MCF 10A (cell line): ENCODE measurements at regions not wholly inside any gene's neighbourhood (a gene's known extent, or its start where the extent isn't known, plus 50 kb on each side); places are given as distances from the start of the nearest gene placed in this dataset.

Experiments
- BruUV-seq: library from RNA; stranded (reverse); fragments of 400-500 nt; replicated peaks from 2 replicates; lab custom pipeline; 2021; lab: Mats Ljungman, UMichigan
- CTCF ChIA-PET: fragments of 300-600 bp; sonication (Branson Sonifier 250); formaldehyde crosslinking; extraction: SDS; loops from one replicate; lab custom pipeline; 2021; ENCODE audit warnings: antibody characterized with exemption, inconsistent platforms; lab: Yijun Ruan, JAX
- POLR2A ChIA-PET: fragments of 300-600, 350-650 bp; sonication (Branson Sonifier 250); formaldehyde crosslinking; extraction: SDS; loops from one replicate; lab custom pipeline; 2020; ENCODE audit warnings: antibody characterized with exemption, inconsistent platforms; lab: Yijun Ruan, JAX
- DNase-seq: peaks from one replicate; pipeline ENCODE4 v3.0.0-alpha.2; 2018; ENCODE audit not compliant: unreplicated experiment
- H3K27ac Mint-ChIP-seq: one replicate; pipeline ENCODE4 v1.8.0; 2022; ENCODE audit warnings: mild to moderate bottlenecking, low read depth, mixed read lengths; ENCODE audit not compliant: unreplicated experiment
- H3K27me3 Mint-ChIP-seq: one replicate; pipeline ENCODE4 v1.8.0; 2022; ENCODE audit warnings: mixed read lengths; ENCODE audit not compliant: insufficient read depth, unreplicated experiment
- H3K36me3 Mint-ChIP-seq: one replicate; pipeline ENCODE4 v1.8.0; 2022; ENCODE audit warnings: mild to moderate bottlenecking, moderate library complexity, mixed read lengths; ENCODE audit not compliant: insufficient read depth, unreplicated experiment
- H3K4me1 Mint-ChIP-seq: one replicate; pipeline ENCODE4 v1.8.0; 2022; ENCODE audit warnings: mixed read lengths; ENCODE audit not compliant: insufficient read depth, unreplicated experiment
- H3K4me3 Mint-ChIP-seq: one replicate; pipeline ENCODE4 v1.8.0; 2022; ENCODE audit warnings: mild to moderate bottlenecking, moderate library complexity, mixed read lengths; ENCODE audit not compliant: unreplicated experiment
- H3K9me3 Mint-ChIP-seq: one replicate; pipeline ENCODE4 v1.8.0; 2022; ENCODE audit warnings: mixed read lengths; ENCODE audit not compliant: unreplicated experiment
- CTCF ChIP-seq: fragments of 200-600 bp; IDR thresholded peaks from one replicate; pipeline ENCODE4 v1.8.0; 2022; ENCODE audit warnings: antibody characterized with exemption, mild to moderate bottlenecking; ENCODE audit not compliant: unreplicated experiment
- intact Hi-C: fragments of 100-400 bp; cut with micrococcal nuclease; formaldehyde crosslinking; loops from 2 replicates; pipeline ENCODE4 v1.14.1; 2022

GRCh38 chr13:21849323-21849722 is 178.4 kb downstream of the FGF9 start:
- Mint-ChIP-seq H3K27ac (no peak overlapping the region), H3K36me3 (no peaks in the 10 kb centered on the region), H3K4me1 (no peaks in the 10 kb centered on the region), H3K27me3 (no peaks in the 10 kb centered on the region), H3K4me3 (no peak overlapping the region), H3K9me3 (no peaks in the 10 kb centered on the region)
- intact Hi-C loops: loop anchor here (1.0 to 10.0 kb wide), 2 partner anchors 429 to 905 kb away; no protein-coding TSS in a partner anchor
- no peak for DNase-seq
- BruUV-seq: no TSS peak
- POLR2A ChIA-PET: interaction anchor here (0.7 to 1.0 kb wide), 3 partner anchors 42 to 1168 kb away, joined by 3 read pairs; no protein-coding TSS in a partner anchor
- TF ChIP-seq CTCF: peak; percentile 56
- CTCF ChIA-PET: interaction anchor here (0.7 to 1.0 kb wide), 4 partner anchors 22 to 921 kb away, joined by 3 to 6 read pairs (median 3); no protein-coding TSS in a partner anchor

DNA sequence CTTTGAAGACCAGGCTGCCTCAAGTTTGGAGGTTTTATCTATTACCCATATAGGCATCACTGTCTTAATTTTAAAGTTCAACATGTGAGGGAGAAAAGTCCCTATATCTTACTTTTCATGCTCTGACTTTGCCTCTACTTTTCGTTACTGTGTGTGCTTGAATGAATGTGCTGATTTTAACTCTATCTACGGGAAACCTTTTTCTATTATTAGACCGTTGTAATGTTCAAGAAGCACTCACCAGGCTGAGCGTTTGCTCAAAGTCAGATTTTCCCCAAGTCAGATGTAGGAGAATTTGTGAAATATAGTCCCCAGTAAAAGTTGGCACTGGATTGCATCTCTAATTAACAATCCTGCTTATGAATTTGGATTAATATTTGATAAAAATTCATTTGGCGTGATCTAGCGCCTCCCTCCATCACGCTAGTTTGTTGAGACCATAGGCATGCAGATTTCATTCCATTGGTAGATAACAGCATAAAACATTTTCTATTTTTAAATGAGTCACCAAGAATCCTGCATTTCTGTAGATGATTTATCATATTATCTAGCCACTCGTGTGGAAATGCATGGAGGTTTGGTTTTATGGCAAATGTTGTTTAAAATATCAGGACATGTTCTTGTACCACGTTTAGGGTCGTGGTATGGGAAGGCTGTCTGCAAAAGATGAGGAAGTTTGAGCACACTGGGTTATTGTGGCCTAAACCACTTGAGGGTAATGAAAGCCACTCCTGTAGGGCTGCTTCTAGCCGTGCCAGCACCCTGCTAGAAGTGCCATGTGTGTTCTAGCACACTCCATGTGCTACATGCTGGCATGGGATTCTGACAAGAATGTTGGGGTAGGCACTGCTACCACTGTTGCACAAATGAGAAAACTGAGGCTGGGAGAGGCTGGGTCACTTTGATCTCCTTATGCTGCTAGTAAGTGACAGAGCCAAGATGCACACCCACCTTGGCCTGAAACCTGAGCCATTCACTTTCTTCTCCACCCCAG is 179.4 kb downstream of the FGF9 start:
- POLR2A ChIA-PET: interaction anchor here (0.7 kb wide), 1 partner anchor 1169 kb away, joined by 3 read pairs; no protein-coding TSS in a partner anchor
- H3K27ac Mint-ChIP-seq: no peak overlapping the region
- DNase-seq: no peak
- no TSS peak for BruUV-seq
- no peak for TF ChIP-seq CTCF
- intact Hi-C loops: no loop called here
- CTCF ChIA-PET: interaction anchor here (0.7 to 1.0 kb wide), 3 partner anchors 21 to 34 kb away, joined by 3 to 6 read pairs (median 3); no protein-coding TSS in a partner anchor
- H3K4me3 Mint-ChIP-seq: no peak overlapping the region
- no peaks in the 10 kb centered on the region for H3K27me3 Mint-ChIP-seq
- no peaks in the 10 kb centered on the region for H3K9me3 Mint-ChIP-seq
- no peaks in the 10 kb centered on the region for H3K36me3 Mint-ChIP-seq
- H3K4me1 Mint-ChIP-seq: no peaks in the 10 kb centered on the region

- Mint-ChIP-seq H3K4me3 (no peak overlapping the region), H3K27me3 (no peaks in the 10 kb centered on the region), H3K36me3 (no peaks in the 10 kb centered on the region), H3K9me3 (no peaks in the 10 kb centered on the region), H3K27ac (no peak overlapping the region), H3K4me1 (no peaks in the 10 kb centered on the region)
- intact Hi-C loops: no loop called here
- no peak for TF ChIP-seq CTCF
- BruUV-seq: no TSS peak
- CTCF ChIA-PET: no interaction called here
- no peak for DNase-seq
- POLR2A ChIA-PET: no interaction called here
Measured at GRCh38 chr13:21852043-21852442, 181.2 kb downstream of the FGF9 start.

GRCh38 chr13:21853779-21854178 is 182.9 kb downstream of the FGF9 start:
- BruUV-seq: no TSS peak
- Mint-ChIP-seq H3K4me1 (no peaks in the 10 kb centered on the region), H3K36me3 (no peaks in the 10 kb centered on the region), H3K9me3 (no peaks in the 10 kb centered on the region), H3K27ac (no peak overlapping the region), H3K27me3 (no peaks in the 10 kb centered on the region), H3K4me3 (no peak overlapping the region)
- ChIA-PET POLR2A (no interaction called here), CTCF (no interaction called here)
- intact Hi-C loops: no loop called here
- DNase-seq: no peak
- no peak for TF ChIP-seq CTCF
